ENCODE measurements at regions not wholly inside any gene's neighbourhood (a gene's known extent, or its start where the extent isn't known, plus 50 kb on each side); places are given as distances from the start of the nearest gene placed in this dataset.

GRCh38 chr16:73418691-73419090 lies 370.8 kb upstream of the ZFHX3 start:
- TF ChIP-seq ADNP (CRISPR knock-in tag; IDR thresholded peaks at IDR 0.05) (no peak), ZNF749 (CRISPR knock-in tag; IDR thresholded peaks at IDR 0.05; ENCODE audit: borderline replicate concordance) (no peak)

Measured in HepG2 (cell line).